Left renal cortex interstitium (tissue), 4 donors: ENCODE measurements at regions not wholly inside any gene's neighbourhood (a gene's known extent, or its start where the extent isn't known, plus 50 kb on each side); places are given as distances from the start of the nearest gene placed in this dataset.

ENCODE experiments used
- DNase-seq, 4 donors: peaks; one replicate each; pipeline ENCODE4 v3.0.0-alpha.2; 2013; ENCODE audit warnings: low read depth in 4 of 4, low spot score in 2 of 4, missing footprints in 1 of 4

- no peak for DNase-seq
These were observed 53.9 kb downstream of the BARX1 start for GRCh38 chr9:93900971-93901861.

DNA sequence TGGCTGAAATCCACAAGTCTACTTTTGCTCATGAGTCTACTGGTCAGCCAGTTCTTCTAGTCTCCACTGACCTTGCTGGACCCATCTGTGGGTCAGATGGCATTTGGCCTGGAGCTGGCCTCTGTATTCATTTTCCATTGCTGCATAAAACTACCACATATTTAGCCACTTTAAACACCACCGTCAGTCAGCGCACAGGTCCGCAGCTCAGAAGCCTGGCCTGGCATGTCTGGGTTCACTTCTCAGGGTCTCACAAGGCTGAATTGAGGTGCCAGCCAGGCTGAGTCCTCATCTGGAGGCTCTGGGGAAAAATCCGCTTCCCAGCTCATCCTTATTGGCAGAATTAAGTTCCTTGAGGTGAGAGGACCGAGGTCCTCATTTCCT, 54.7 kb downstream of the BARX1 start:
- DNase-seq, result no peak

DNA sequence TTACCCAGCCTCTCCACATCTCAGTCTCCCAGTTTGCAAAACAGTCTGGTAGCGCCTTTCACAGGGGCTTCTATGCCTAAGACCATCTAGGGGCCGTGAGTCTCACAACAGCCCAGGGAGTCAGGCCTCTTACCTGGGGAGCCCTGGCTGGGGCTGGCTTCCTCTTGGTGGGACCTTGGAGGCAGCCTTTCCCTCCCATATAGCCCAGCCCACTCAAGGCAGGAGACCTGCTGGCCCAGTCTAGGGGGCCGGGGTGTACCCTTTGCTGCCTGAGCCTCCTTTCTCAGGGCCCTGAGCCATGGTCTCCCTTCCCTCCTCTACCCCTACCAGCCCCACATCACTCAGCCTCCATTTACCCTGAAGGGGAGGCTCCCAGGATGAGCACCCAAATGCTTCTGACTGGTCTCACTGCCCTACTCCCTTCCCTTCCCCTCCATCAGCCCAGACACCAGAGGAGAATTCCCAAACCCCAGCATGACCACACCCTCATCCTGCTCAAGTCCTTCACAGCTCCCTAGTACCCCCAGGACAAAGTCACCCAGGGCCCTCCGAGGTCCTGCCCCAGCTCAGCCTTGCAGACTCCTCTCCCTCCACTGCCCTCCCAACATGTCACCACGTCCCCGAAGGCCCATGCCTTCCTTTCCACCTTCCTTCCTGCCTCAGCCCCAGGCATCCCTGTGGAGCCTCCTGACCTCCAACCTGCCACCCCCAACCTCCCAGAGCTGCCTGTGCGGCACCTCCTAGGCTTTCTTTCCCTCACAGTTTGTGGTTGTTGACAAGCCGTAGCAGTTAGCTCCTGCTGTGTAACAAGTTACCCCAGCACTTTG, 55.3 kb downstream of the BARX1 start:
- no peak for DNase-seq

GRCh38 chr9:93898502-93899426, 56.4 kb downstream of the BARX1 start:
- DNase-seq, result no peak

DNA sequence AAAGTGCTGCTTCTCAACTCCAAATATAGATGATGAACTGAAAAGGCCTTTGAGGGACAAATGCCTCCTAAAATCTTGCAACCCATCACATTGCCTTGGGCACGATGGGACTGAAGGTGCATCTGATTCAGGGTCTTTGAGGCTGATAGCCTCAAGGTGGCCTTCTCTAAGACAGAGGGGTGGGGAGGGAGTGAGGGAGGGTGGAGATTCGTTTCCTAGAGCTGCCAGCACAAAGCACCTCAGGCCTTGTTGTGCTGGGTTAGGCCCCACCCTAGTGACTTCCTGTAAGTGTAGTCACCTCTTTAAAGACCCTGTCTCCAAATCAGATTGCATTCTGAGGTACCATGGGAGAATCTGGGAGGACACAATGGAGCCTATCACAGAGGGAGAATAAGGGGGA, 57.1 kb downstream of the BARX1 start:
- DNase-seq, result no peak

- DNase-seq, result no peak
These were observed 57.8 kb downstream of the BARX1 start for GRCh38 chr9:93897075-93897970.

DNA sequence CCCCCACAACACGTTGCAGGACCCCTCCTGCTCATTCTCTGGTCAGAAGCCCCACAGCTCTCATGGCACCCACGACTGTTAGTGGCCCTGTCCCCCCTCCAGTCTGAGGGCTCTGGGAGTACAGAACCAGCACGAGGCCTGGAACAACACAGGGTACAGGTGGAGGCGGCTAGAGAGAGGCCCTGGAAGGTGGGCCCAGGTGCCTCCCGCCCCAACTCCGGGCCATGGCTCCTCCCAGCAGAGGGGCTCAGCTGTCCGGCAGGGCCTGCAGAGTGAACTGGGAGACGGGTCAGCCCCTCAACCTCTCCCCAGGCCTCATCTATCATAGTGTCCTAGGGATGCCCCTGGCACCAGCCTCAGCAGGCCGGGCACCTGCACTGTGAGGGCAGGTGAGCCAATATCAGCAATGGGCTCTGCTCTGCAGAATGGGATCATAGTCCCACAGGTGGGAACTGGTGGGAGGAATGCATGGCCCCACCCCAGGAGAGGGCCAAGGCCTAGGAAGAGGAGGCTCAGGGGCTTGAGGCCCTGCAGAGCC, 58.6 kb downstream of the BARX1 start:
- DNase-seq, result no peak

DNA sequence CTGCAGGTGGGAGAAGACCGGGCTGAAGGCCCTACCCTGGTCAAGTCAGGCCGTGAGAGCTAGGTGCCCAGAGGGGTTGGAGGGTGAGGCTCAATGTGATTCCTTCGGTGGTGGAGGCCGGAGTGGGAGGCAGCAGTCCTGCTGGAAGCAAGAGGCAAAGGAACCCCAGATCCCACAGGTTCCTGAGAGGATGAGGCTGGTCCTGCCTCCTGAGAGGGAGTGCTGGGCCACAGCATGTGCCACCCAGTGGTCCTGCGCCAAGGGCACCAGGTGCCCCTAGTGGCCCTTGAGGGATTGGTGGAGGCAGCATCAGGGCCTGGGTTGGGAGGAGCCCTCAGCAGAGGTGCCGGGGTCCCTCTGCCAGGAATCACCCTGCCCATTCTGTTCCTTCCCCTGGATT, 59.1 kb downstream of the BARX1 start:
- DNase-seq, result no peak

DNA sequence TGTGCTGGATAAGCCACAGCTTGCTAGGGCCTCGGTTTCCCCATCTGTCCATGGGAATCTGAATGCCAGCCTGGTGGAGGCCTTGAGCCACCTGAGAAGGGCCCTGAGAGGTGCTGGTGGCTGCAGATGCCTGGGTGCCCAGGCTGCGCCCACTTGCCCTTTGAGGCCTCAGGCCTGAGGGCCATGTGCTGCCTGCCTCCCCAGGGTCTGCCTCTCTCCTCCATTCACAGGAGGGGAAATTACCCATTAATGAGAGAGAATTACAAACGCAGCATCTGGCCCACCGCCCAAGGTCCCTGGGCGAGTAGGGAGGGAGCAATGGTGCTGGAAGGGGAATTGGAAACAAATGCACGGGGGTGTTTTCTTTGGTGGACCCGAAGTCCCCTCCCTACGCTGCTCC, 59.6 kb downstream of the BARX1 start:
- DNase-seq, result no peak

GRCh38 chr9:93894691-93895079, 60.5 kb downstream of the BARX1 start:
- no peak for DNase-seq

GRCh38 chr9:93893899-93894690, 61.1 kb downstream of the BARX1 start:
- DNase-seq, result no peak

- DNase-seq, result no peak
These were observed 62.0 kb downstream of the BARX1 start for GRCh38 chr9:93893194-93893593.

- DNase-seq, result no peak
These were observed 62.4 kb downstream of the BARX1 start for GRCh38 chr9:93892748-93893147.

GRCh38 chr9:93891549-93892310, 63.4 kb downstream of the BARX1 start:
- DNase-seq, result no peak

- no peak for DNase-seq
These were observed 64.1 kb downstream of the BARX1 start for GRCh38 chr9:93891050-93891449.

DNA sequence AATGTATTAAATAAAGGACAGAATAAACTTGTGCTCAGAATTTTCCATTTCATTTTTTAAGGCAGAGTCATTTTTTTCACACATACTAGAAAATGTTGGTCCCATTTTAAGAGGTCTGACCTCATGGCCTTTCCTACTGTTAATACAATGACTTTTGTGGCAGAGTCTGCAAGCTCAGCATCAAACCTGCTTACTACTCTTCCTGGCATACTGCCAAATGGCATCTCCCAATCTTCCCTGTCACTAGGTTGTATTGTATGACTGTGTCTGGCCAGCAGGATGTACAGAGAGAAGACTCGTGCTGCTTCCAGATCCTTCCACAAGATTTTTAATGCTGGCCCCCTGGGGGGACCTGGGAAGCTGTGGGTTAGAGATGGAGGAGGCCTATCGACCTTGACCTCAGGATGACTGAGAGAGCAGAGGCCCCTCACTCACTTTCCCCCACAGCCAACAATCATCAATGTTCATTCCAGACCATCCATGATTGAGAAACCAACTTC, 64.7 kb downstream of the BARX1 start:
- no peak for DNase-seq

- DNase-seq, result no peak
These were observed 68.2 kb downstream of the BARX1 start for GRCh38 chr9:93886911-93887310.

GRCh38 chr9:93884808-93885207, 70.3 kb downstream of the BARX1 start:
- DNase-seq, result no peak
